ENCODE measurements at regions not wholly inside any gene's neighbourhood (a gene's known extent, or its start where the extent isn't known, plus 50 kb on each side); places are given as distances from the start of the nearest gene placed in this dataset.

DNA sequence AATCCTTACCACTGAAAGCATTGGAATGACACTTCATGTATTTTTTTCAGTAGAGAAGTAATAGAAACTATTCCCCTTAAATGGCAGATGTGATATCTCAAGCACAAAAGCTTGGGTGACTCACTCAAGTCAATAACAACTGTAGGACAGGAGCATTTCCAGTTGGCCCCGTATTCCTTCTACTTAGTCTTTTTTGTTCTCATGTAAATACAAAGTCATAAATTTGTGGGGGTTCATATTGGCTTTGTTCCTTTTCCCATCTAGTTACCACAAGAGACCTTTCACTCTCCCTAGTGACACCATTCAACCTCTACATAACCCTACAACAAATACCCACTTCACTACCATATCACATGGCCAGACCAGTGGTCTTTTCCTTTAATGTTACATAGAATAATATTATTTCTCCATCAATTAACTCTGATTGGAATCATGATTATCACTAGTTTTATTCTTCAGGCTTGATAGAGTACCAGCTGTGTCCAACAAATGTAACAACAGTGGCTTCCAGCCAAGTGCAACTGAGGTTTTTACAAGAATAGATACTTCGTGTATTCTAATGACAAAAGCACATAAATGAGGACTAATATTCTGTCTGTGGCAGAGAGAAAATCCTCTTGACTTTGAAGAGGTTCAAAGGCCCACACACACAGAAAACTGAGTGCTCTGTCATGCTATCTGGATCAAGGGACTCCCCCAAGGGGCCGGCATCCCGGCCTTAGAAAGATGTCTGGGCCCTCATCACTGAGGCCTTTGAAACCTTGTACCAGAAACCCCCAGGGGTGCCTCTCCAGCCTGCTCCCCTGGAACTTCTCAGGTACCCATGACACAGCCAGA lies 94.0 kb upstream of the THBS1 start:
- DNase-seq (ENCODE audit: low read depth) = no peak

DNA sequence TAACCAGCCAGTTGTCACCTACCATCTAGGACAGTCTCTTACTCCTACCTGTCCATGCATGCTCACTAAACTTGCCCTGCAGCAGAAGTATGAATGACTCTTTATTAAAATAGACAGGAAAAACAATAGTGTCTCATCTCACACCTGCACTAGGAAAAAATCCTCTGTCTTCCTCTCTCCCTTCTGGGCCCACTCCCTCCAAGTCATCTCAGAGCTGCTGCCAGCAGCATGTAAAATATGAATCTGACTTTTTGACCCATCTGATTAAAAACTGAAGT lies 93.5 kb upstream of the THBS1 start:
- DNase-seq (ENCODE audit: low read depth) = no peak

DNA sequence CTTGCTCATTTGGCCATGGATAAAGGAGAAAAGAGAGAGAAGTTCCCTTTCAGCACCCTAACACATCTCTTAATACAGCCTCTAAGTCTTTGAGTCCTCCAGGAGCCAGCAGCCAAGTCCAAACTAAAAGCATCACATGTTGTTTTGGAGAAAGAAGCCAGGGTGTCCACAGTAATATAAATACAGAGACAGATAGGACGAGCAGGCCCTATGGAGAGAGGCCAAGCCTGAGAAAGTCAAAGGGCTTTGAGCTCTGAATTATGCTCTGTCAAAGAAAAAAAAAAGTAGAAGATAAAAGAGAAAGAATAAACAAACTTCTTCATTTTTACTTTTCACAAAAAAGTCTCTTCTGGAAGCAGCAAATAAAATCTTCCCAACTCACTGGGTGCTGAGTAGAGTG lies 92.4 kb upstream of the THBS1 start:
- DNase-seq (ENCODE audit: low read depth) = no peak

DNA sequence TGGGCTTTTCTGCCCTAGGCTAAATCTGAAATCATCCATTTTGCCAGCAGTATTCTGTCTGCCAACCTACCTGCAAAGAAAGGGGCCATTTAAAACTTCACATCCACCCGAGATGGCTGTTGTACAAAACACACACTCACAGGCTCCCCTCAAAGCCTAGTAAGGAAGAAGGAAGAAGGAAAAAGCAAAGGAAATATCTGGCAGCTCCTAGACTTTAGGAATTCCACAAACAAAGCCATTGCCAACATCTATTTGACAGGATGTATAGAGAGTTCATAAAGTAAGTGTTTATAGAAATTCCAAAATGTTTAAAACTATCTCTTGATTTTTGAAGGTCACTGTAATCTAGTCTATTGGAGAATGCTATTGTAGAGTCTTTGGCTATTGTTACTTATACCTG lies 91.9 kb upstream of the THBS1 start:
- no peak for DNase-seq (ENCODE audit: low read depth)

DNA sequence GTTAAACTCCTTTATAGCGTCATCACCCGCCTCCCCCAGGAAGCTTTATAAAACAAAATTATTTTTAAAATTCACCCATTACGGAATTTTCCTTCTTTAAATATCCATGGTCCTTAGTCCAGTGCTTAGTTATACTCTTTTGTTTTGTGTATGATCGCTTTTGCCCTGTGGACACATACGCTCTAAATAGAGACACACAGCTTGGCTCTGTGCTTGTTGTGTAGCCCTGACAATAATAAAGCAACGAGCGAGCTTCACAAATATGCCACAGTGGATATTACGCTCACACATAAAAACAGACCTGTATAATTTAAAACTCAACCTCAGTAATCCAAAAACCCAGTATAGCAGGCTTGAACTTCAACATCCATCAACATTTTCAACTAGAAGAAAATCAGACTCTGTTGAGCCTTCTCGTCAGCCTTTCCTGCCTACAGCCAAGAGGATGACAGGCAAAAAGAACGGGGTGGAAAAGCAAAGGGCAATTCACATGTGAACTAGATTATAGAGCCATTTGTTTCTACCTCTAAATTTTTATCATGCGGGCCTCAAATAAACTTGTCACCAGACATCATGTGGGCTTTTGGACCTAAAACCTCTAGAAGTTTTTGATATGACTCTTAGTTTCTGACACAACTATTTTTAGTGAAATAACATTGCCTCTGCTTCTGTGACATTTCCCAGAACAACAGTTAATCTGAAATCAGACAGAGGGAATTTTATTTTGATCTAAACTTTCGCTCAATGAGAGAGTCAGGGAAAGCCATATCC lies 89.6 kb upstream of the THBS1 start:
- no peak for DNase-seq (ENCODE audit: low read depth)

DNA sequence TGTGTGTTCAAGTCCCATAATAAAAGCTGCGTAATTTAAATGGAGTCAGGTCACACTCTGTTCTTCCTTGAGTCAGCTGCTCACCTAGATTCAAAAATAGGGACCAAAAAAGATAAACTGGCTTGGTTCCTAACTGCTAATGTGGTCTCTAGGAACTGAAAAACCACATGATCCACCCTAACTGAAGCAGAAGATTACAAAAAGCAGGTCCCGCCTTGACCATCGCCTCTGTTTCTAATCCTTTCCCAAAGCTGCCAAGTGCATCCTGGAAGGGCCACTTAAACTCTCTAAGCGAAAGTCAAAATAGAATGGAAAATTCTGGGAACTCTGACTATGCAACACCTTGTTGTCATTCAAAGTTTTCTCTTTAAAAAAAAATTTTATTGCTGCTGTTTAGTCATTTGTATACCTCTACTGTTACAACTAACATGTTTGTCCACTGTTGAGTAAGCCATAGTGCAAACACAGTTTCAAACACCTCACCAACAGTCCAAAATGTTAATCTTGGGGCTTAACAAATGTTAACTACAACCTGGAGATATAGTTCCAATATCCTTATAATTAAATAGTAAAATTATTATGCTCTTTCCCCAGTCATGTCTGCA lies 88.9 kb upstream of the THBS1 start:
- no peak for DNase-seq (ENCODE audit: low read depth)

DNA sequence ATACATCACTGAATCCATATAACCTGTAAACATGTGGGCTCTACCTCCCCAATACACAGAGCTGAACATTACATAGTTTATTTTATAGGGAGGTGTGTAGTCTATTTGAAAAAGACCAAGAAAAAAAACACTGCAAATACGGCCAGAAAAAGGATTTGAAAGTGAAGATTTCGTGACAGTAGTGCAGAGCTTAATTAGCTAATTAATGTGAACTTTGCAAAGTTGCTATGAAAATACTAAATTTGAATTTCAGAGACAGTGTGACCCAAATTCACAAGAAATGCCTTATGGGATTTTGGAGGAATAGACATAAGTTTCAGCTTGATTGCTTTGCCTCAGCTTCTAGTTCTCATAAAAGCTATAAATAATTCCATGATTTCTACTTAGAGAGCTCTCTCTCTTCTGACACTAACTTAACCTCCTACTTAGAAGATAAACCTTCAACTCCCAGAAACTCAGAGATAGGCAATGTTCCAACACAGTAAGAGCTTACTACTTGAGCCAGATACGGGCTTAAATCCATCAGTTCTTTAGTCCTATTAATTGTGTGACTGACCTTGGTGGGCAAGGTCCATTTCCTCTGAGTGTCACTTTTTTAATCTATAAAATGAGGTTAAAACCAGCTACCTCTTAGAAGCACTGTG lies 87.3 kb upstream of the THBS1 start:
- no peak for DNase-seq (ENCODE audit: low read depth)

DNA sequence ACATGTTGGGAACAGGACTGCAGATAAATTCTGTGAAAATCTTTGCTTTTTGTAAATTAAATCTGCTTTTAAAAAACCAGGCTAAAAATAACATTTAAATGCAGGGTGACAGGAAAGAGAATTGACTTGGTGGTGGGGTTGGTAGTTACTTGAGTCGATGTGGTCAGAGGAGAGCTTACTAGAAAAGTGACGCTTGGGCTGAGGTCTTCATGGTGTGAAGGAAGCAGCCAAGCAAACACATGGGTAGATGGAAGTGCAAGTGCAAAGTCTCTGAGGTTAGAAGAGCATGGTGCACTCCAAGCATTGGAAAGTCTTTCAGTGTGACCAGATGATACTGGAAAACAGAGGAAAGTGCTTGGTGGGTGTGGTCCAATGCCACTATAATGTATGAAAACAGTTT lies 86.4 kb upstream of the THBS1 start:
- DNase-seq (ENCODE audit: low read depth) = no peak

DNA sequence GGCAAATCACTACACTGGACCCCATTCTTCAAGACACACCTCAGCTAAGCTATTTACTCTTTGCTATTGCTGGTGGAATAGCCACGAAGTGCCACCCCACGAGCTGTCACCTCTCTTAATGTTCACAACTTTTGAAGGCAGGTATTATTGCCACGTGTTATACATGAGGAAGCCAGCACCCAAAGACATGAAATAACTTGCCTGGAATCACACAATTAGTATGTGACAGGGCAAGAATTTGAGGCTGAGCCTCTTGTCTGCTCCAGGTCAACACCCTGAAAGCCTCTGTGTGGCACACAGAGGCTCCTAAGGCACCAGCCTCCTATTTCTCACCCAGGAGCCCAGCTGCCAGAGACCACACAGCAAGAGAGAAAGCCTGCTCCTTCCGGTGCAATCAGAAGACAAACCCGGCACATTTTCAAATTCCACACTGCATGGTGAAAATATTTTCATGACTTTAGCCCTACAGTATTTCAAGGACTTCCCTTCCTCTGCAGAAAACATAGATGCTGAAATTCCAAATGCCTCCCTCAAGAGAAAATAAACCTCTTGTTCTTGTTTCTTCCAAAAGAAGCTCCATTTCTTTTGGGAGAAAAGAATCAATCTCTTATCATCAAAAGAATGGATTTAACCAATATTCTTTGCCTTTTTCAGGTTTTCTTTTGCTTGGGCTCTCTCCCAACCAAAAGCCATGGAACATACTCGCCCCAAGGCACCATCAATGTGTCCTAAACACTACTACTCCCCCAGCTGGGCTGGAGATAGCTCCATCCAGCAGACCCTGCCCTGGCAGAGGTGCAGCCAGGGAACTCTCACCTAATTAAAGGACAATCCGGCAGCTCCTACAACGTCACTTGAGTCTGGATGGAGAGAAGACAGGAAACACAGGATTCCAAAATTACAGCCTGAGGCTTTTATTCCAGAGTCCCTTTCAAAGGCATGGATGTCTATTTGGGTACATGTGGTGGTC lies 84.7 kb upstream of the THBS1 start:
- DNase-seq (ENCODE audit: low read depth) = no peak

DNA sequence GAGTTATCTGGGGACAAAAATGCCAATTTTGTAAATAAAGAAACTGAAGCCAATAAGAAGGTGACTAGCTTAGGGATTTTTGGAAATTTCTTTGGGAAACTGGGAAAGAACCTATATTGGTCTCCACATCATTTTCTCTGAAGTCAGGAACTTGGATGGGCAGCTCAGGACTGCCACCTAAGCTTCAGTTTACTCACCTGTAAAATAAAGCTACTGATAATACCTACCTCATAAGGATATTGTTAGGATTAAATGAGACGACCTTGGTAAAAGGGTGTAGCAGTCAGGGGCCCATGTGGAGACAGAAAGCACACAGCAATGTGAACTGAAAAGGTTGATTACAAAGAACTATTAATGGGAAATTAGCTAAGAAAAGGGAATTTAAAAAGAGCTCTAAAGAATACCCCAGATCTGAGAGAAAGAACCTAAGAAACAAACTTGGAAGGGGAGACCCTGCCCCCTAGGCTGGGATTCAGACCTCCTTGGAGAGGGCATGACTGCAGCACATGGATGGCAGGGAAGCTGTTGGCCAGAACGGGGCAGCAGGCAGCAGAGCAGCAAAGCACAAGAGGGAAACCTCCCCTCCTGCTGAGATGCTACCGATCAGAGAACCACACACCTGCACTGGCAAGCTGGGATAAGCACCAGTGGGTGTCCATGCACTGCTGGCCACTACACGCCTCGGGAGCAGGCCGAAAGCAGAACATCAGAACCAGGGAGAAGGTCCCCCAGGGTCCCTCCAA lies 83.7 kb upstream of the THBS1 start:
- no peak for DNase-seq (ENCODE audit: low read depth)

DNA sequence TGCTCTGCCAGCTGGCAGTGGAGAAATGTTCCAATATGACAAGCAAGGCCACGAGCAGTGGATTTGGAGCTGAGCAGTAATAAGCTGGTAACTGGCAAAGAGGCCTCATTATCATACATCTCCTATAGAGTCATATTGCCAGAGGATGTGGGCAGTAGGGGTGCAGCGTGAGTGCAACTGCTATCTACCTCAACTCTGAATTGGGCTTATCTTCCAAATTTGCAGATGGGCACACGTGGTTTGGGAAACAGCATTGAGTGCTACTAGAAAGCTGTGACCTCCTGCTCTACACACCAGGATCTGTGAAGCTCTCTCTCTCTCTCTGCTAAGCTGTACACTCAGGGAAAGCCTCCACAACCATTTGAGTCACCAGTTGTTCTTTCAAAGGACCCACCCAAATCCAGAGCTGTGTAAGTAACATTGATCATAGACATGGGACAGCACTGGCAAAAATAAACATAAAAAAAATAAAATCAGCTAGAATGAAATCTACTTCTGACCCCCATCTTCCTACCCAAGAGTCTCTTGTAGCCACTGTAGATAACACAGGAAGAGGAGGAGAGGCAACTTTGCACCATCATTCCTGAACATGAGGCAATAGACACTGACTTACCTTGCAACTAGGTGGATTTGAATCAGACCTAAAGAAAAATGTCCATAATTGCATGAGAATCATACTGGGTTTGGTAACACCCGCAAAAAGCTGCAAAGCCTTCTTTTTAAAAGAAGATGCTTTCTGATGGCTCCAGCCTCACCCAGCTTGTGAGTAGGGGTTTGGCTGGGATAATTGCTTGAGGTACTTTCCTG lies 82.9 kb upstream of the THBS1 start:
- no peak for DNase-seq (ENCODE audit: low read depth)

DNA sequence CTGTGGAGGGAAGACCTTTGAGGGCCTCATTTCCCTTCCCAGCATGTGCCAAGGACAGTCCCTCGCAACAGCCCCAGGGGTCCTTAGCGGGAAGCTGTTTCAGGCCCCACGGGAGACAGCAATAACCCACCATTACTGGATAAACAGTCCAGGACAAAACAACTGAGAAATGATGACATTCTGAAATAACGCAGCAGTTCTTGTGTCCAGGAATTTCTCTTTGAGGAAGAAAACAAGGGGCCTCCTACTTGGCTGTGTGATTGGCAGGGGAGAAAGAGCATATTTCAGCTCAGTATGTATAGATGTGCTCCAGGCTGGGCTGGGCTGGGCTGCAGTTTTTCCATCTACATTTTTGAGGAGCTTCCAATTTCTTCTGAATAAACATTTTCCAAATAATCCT lies 82.2 kb upstream of the THBS1 start:
- no peak for DNase-seq (ENCODE audit: low read depth)

DNA sequence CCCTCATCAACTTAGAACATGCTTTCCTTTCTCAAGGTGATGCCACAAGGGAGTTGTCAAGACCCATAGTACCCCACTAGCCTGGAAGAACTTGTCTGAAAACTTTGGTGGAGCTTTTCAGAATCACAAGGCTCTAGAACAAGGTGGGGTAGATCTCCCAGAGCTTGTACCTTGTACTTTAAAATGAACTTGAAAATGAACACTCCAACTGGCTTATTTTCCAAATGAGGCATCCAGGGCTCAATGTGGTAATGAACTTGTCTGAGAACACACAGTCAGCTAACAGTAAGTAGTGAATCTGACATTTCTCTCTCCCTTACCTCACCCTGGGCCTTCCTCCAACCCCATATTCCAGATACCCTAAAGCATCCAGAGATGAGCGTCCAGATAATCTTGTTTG lies 81.8 kb upstream of the THBS1 start:
- no peak for DNase-seq (ENCODE audit: low read depth)

DNA sequence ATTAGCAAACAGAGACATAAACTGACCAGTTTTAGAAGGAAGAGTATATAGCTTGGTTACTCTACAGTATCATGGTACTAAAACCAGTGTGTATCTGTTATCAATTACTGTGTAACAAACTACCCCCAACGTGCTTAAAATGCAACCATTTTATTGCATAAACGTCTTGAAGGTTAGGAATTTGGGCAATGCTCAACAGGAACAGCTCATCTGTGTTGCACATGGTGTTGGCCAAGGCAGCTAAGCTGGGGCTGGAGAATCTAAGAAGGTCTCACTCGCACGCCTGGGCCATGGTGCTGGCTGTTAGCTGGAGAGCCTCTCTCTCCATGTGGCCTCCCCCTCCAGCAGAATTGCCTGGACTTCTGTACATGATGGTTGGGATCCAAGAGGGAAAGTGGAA lies 81.2 kb upstream of the THBS1 start:
- no peak for DNase-seq (ENCODE audit: low read depth)

DNA sequence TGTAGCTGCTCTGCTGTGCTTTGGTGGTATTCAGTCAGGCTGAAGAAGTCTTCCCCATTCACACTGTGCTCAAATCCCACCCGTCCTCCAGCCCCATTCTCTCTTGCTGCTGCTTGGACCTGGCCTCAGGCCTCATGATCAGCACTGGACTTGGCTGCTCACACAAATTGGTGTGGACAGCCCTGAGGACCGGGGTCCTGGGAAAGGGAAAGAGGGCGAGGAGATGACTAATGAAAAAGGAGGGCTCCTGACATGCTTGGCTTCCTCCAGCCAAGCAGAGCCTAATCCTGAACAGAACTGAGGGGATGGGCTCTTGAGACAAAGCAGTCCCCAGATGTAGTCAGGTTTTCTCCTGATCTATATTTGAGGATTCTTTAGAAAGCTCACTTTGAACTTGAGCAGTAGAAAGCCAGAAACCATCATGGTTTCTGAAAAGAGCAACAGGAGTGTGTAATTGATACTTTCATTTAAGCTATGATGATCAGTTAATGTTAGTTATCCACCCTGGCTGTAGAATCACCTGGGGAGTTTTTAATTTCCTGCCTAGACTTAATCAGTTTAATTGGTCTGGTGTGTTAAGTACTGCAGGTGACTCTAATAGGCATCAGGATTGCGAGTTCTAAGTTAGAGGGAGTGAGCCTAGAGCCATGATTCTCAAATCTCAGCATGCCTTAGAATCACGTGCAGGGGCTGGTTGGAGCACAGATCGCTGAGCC lies 79.4 kb upstream of the THBS1 start:
- DNase-seq (ENCODE audit: low read depth) = no peak

DNA sequence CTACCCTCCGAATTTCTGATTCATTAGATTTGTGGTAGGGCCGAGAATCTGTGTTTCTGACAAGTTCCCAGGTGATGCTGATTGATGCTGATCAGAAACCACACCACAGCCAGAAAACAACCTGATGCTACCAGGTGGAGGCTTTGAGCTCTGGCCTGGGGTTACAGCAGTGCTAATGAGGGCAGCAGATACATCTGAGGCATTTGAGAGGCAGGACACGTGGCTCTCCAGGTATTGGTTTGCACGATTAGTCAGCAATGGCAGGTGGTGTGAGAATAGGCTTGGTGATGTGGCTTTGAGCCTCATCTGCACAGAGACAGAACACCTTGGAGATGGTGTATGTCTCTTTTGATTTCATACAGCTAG lies 78.8 kb upstream of the THBS1 start:
- no peak for DNase-seq (ENCODE audit: low read depth)

DNA sequence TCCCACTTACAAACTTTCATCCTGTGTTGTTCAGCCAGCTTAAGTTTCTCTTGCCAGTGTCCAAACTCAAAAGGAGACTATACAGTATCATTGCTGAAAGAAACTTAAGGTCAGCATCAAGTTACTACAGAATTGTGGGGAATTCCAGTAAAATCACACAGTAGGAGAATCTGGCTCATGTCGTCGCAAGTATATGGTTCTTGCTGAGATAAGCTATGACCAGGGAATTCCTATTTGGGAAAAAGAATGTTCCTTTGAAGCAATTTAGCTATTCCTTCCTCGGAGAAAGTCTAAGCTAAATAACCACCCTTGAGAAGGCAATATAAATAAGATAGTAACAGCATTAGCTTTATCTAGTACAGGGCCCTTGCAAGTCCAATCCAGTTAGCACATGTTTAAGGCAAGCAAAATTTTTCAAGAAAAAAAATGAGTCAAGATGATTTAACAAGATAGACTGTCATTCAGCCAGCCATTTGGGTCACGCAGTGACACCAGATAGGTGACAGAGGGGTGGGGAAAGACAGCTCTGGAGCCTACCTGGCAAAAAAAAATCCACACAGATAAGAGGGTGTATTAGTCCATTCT lies 78.2 kb upstream of the THBS1 start:
- no peak for DNase-seq (ENCODE audit: low read depth)

DNA sequence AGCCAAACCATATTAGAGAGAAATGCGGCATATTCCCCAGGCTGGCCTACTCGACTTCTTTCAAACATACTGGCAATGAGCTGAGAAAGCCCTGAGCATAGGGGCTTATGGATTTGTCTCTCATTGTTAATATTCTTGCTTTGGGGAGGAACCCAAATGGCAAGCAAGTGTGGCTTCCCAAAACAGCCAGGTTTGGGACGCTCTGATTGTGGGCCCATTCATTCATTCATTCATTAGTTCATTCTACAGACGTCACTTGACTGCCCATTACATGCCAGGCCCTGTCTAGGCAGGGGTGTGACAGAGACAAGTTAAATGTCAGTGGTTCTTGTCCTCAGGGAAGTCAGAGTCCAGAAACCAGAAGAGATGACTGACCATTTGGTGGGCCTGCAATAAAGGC lies 77.4 kb upstream of the THBS1 start:
- no peak for DNase-seq (ENCODE audit: low read depth)

DNA sequence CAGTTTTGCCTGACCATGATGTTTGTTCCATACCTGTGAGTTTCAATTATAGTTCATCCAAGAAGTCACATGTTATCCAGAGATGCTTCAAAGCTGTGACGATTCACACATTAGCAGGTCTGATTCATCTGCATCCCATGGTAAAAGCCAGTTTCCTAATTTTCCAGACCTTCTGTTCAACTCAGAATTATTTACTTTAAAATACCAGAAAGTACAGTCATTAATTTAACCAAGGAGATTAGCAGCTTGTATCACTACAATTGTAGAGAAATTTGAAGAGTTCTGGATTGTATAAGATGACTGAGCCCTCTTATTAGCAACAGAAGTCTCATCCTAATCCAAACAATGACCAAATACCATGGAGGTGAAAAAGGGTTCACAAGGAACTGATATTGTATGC lies 76.1 kb upstream of the THBS1 start:
- no peak for DNase-seq (ENCODE audit: low read depth)
